Thyroid gland (tissue), 4 donors: ENCODE measurements at regions not wholly inside any gene's neighbourhood (a gene's known extent, or its start where the extent isn't known, plus 50 kb on each side); places are given as distances from the start of the nearest gene placed in this dataset.

Experiments
- CTCF ChIP-seq, 6 experiments: fragments of 200-600 bp in 3 of 6; fragments of 450-650 bp in 3 of 6; sonication (generic) in 3 of 6; IDR thresholded peaks; one replicate each; pipeline ENCODE4 v1.5.1; 2016 to 2019; ENCODE audit warnings: antibody characterized with exemption in 6 of 6, mild to moderate bottlenecking in 2 of 6, inconsistent platforms in 1 of 6, moderate library complexity in 1 of 6
- POLR2A ChIP-seq, 2 donors: fragments of 450-650 bp; IDR thresholded peaks; one replicate each; pipeline ENCODE4 v1.6.1; 2017; ENCODE audit warnings: antibody characterized with exemption in 2 of 2, mild to moderate bottlenecking in 2 of 2, moderate library complexity in 1 of 2

GRCh38 chr10:28983799-28984198 lies 305.1 kb upstream of the LYZL1 start:
- no peak for TF ChIP-seq CTCF (IDR thresholded peaks at IDR 0.05)
- TF ChIP-seq POLR2A (IDR thresholded peaks at IDR 0.05), result no peak
